GM06990 (cell line): ENCODE measurements at regions not wholly inside any gene's neighbourhood (a gene's known extent, or its start where the extent isn't known, plus 50 kb on each side); places are given as distances from the start of the nearest gene placed in this dataset.

Source experiments
- DNase-seq: peaks from one replicate; pipeline ENCODE4 v3.0.0-alpha.2; 2011; ENCODE audit not compliant: insufficient read length; ENCODE audit errors: extremely low read depth
- H3K27me3 ChIP-seq: replicated peaks from 2 replicates; pipeline ENCODE4 v1.6.0; 2011; ENCODE audit warnings: low read length; ENCODE audit not compliant: control insufficient read depth, insufficient read depth
- H3K36me3 ChIP-seq: 2 replicates; pipeline ENCODE4 v1.5.1; 2011; ENCODE audit warnings: low read length; ENCODE audit not compliant: control insufficient read depth, insufficient read depth
- H3K4me3 ChIP-seq: replicated peaks from 2 replicates; pipeline ENCODE4 v1.5.1; 2011; ENCODE audit warnings: low read depth, mild to moderate bottlenecking, control low read depth, low read length
- CTCF ChIP-seq: IDR thresholded peaks from 2 replicates; pipeline ENCODE4 v1.5.1; 2011; ENCODE audit warnings: low read length, control low read depth, mild to moderate bottlenecking, inconsistent platforms; ENCODE audit not compliant: insufficient read depth, poor library complexity, severe bottlenecking

- no peak overlapping the region for H3K4me3 ChIP-seq
- no peaks in the 10 kb centered on the region for H3K36me3 ChIP-seq
- no peaks in the 10 kb centered on the region; the same call in 1 of the 2 replicates for H3K27me3 ChIP-seq
- no peak for TF ChIP-seq CTCF
- DNase-seq = no peak
Measured at GRCh38 chr4:77538144-77538543, 67.5 kb upstream of the CXCL13 start.

- no peak for TF ChIP-seq CTCF
- no peak for DNase-seq
Measured at GRCh38 chr4:77538574-77539157, 67.0 kb upstream of the CXCL13 start.

More at GRCh38 chr4:77538574-77539157, 67.0 kb upstream of the CXCL13 start:
- no peaks in the 10 kb centered on the region for H3K36me3 ChIP-seq
- no peaks in the 10 kb centered on the region; the same call in 1 of the 2 replicates for H3K27me3 ChIP-seq
- H3K4me3 ChIP-seq = no peak overlapping the region
